Liver (tissue), 7 donors: ENCODE measurements at regions not wholly inside any gene's neighbourhood (a gene's known extent, or its start where the extent isn't known, plus 50 kb on each side); places are given as distances from the start of the nearest gene placed in this dataset.

Experiments
- DNase-seq: peaks from one replicate; pipeline ENCODE4 v3.0.0-alpha.2; 2017; ENCODE audit warnings: low spot score
- H3K27ac ChIP-seq, 2 donors: one replicate each; pipeline ENCODE4 v1.7.0; 2013; ENCODE audit warnings: inconsistent platforms in 2 of 2, low read length in 2 of 2, control low read depth in 1 of 2, low read depth in 1 of 2, mild to moderate bottlenecking in 1 of 2
- H3K27me3 ChIP-seq, 4 donors: one replicate each; pipeline versions ENCODE4 v1.6.1 to v1.7.0; 2013; ENCODE audit warnings: low read length in 3 of 4, inconsistent platforms in 1 of 4, mild to moderate bottlenecking in 1 of 4, moderate library complexity in 1 of 4; ENCODE audit not compliant: control insufficient read depth in 4 of 4, insufficient read depth in 4 of 4
- H3K36me3 ChIP-seq, 4 donors: one replicate each; pipeline versions ENCODE4 v1.6.1 to v1.7.0; 2013; ENCODE audit warnings: low read length in 3 of 4, mild to moderate bottlenecking in 3 of 4, low read depth in 1 of 4, moderate library complexity in 1 of 4; ENCODE audit not compliant: control insufficient read depth in 4 of 4, insufficient read depth in 3 of 4
- H3K4me1 ChIP-seq, 4 donors: one replicate each; pipeline versions ENCODE4 v1.6.1 to v1.7.0; 2013; ENCODE audit warnings: low read length in 3 of 4, mild to moderate bottlenecking in 3 of 4, moderate library complexity in 1 of 4; ENCODE audit not compliant: control insufficient read depth in 4 of 4, insufficient read depth in 4 of 4
- H3K4me3 ChIP-seq, 3 donors: one replicate each; pipeline versions ENCODE4 v1.6.1 to v1.7.0; 2013; ENCODE audit warnings: low read length in 3 of 3, control low read depth in 1 of 3, low read depth in 1 of 3, mild to moderate bottlenecking in 1 of 3
- H3K9ac ChIP-seq, 2 donors: one replicate each; pipeline ENCODE4 v1.7.0; 2013; ENCODE audit warnings: low read length in 2 of 2, mild to moderate bottlenecking in 2 of 2, moderate library complexity in 2 of 2, control low read depth in 1 of 2, low read depth in 1 of 2
- H3K9me3 ChIP-seq, 4 donors: one replicate each; pipeline versions ENCODE4 v1.6.1 to v1.7.0; 2013; ENCODE audit warnings: low read length in 3 of 4; ENCODE audit not compliant: control insufficient read depth in 4 of 4
- ATF3 ChIP-seq: IDR thresholded peaks from 2 replicates; pipeline ENCODE4 v1.6.1; 2016; ENCODE audit warnings: antibody characterized with exemption
- EGR1 ChIP-seq, 2 donors: IDR thresholded peaks; 2 replicates each; pipeline ENCODE4 v1.6.1; 2016 to 2018; ENCODE audit warnings: antibody characterized with exemption in 2 of 2, low read depth in 2 of 2
- FOXA2 ChIP-seq: IDR thresholded peaks from 2 replicates; pipeline ENCODE4 v1.6.1; 2016; ENCODE audit warnings: antibody characterized with exemption
- GABPA ChIP-seq, 2 donors: IDR thresholded peaks in 1 of 2; conservative IDR thresholded peaks in 1 of 2; 2 replicates each; pipeline ENCODE4 v1.6.1; 2016; ENCODE audit warnings: antibody characterized with exemption in 2 of 2, mild to moderate bottlenecking in 1 of 2, moderate library complexity in 1 of 2
- HNF4A ChIP-seq, 2 donors: conservative IDR thresholded peaks; 2 replicates each; pipeline ENCODE4 v1.6.1; 2016; ENCODE audit warnings: antibody characterized with exemption in 2 of 2, mild to moderate bottlenecking in 2 of 2
- JUND ChIP-seq, 2 donors: IDR thresholded peaks; 2 replicates each; pipeline ENCODE4 v1.6.1; 2016; ENCODE audit warnings: antibody characterized with exemption in 2 of 2
- MAX ChIP-seq: IDR thresholded peaks from 2 replicates; pipeline ENCODE4 v1.6.1; 2016; ENCODE audit warnings: antibody characterized with exemption
- NR2F2 ChIP-seq: IDR thresholded peaks from 2 replicates; pipeline ENCODE4 v1.6.1; 2016; ENCODE audit warnings: antibody characterized with exemption
- RAD21 ChIP-seq, 2 donors: IDR thresholded peaks; 2 replicates each; pipeline ENCODE4 v1.6.1; 2016; ENCODE audit warnings: antibody characterized with exemption in 2 of 2, mild to moderate bottlenecking in 2 of 2
- REST ChIP-seq: IDR thresholded peaks from 2 replicates; pipeline ENCODE4 v1.6.1; 2016; ENCODE audit warnings: antibody characterized with exemption, mild to moderate bottlenecking
- RXRA ChIP-seq, 2 donors: IDR thresholded peaks; 2 replicates each; pipeline ENCODE4 v1.6.1; 2017 to 2018; ENCODE audit warnings: antibody characterized with exemption in 2 of 2, mild to moderate bottlenecking in 1 of 2
- SP1 ChIP-seq: IDR thresholded peaks from 2 replicates; pipeline ENCODE4 v1.6.1; 2018; ENCODE audit warnings: antibody characterized with exemption, mild to moderate bottlenecking
- TAF1 ChIP-seq: conservative IDR thresholded peaks from 2 replicates; pipeline ENCODE4 v1.6.1; 2016; ENCODE audit warnings: antibody characterized with exemption, mild to moderate bottlenecking
- YY1 ChIP-seq: IDR thresholded peaks from 2 replicates; pipeline ENCODE4 v1.6.1; 2016; ENCODE audit warnings: antibody characterized with exemption, mild to moderate bottlenecking
- WGBS: extraction: QIAGEN DNeasy Blood & Tissue Kit; methylation state at CpG from one replicate; pipeline ENCODE4 v1.1.7; 2013; 5-methylcytosine and 5-hydroxymethylcytosine counted together
- TF ChIP-seq, protein P1 (sequence below): IDR thresholded peaks from 2 replicates; pipeline ENCODE4 v1.6.1; 2016; ENCODE audit warnings: antibody characterized with exemption
- donor health status: healthy.
- donor health status: healthy.
- donor health status: healthy.
- donor health status: healthy.

GRCh38 chr2:196290569-196290968 is 119.2 kb upstream of the STK17B start:
- Histone ChIP-seq H3K4me1 (no peaks in the 10 kb centered on the region), H3K36me3 (peaks cover 0 to 5% (median 0%) of the 10 kb centered on the region in 4 donors), H3K27ac (no peak overlapping the region), H3K4me3 (no peak overlapping the region), H3K9ac (no peak overlapping the region), H3K9me3 (no peaks in the 10 kb centered on the region), H3K27me3 (no peaks in the 10 kb centered on the region)
- DNase-seq: no peak
- TF ChIP-seq RAD21 (IDR thresholded peaks at IDR 0.05) (no peak), EGR1 (IDR thresholded peaks at IDR 0.05; ENCODE audit: low read depth in 2 of 2) (no peak), RXRA (IDR thresholded peaks at IDR 0.05) (no peak), TAF1 (no peak), REST (no peak), JUND (IDR thresholded peaks at IDR 0.05) (no peak), NR2F2 (no peak), SP1 (no peak), GABPA (IDR thresholded peaks at IDR 0.05 in 1 of 2, conservative IDR thresholded peaks at IDR 0.05 in 1 of 2) (no peak), MAX (no peak), ATF3 (no peak), HNF4A (conservative IDR thresholded peaks at IDR 0.05) (no peak), FOXA2 (no peak)
- TF ChIP-seq, protein P1, sequence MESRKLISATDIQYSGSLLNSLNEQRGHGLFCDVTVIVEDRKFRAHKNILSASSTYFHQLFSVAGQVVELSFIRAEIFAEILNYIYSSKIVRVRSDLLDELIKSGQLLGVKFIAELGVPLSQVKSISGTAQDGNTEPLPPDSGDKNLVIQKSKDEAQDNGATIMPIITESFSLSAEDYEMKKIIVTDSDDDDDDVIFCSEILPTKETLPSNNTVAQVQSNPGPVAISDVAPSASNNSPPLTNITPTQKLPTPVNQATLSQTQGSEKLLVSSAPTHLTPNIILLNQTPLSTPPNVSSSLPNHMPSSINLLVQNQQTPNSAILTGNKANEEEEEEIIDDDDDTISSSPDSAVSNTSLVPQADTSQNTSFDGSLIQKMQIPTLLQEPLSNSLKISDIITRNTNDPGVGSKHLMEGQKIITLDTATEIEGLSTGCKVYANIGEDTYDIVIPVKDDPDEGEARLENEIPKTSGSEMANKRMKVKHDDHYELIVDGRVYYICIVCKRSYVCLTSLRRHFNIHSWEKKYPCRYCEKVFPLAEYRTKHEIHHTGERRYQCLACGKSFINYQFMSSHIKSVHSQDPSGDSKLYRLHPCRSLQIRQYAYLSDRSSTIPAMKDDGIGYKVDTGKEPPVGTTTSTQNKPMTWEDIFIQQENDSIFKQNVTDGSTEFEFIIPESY: no peak
- WGBS: 95% methylated on average over 1 of the region's 1 CpG

DNA sequence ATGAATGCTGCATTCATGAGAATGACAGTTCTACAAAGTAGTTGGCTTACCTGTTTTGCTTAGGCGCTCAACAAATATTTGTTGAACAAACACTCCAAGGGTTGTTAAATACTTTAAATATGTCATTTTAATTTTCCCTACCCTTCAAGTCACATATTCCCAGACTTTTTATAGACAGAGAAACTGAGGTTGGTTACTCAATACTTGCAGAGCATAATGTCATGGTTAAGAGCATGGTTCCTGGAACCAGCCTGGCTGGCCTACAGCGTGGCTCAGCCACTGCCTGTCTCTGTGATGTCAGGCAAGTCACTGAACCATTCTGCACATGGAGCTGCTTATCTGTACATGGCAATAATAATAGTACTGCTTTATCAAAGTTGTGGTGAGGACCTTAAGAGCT is 120.0 kb upstream of the STK17B start:
- H3K36me3 ChIP-seq: peaks cover 0 to 5% (median 0%) of the 10 kb centered on the region in 4 donors
- H3K4me1 ChIP-seq: no peaks in the 10 kb centered on the region
- TF ChIP-seq FOXA2 (no peak), JUND (IDR thresholded peaks at IDR 0.05) (no peak), GABPA (IDR thresholded peaks at IDR 0.05 in 1 of 2, conservative IDR thresholded peaks at IDR 0.05 in 1 of 2) (no peak), REST (no peak), YY1 (no peak), SP1 (no peak), RAD21 (IDR thresholded peaks at IDR 0.05) (no peak), EGR1 (IDR thresholded peaks at IDR 0.05; ENCODE audit: low read depth in 2 of 2) (no peak)
- H3K9me3 ChIP-seq: no peaks in the 10 kb centered on the region
- H3K9ac ChIP-seq: no peak overlapping the region
- H3K27ac ChIP-seq: no peak overlapping the region
- no peak for DNase-seq
- H3K27me3 ChIP-seq: no peaks in the 10 kb centered on the region
- H3K4me3 ChIP-seq: no peak overlapping the region
- 89% methylated on average over 2 of the region's 2 CpGs for WGBS
